Renal cortical epithelial cell (primary cell): ENCODE measurements at regions not wholly inside any gene's neighbourhood (a gene's known extent, or its start where the extent isn't known, plus 50 kb on each side); places are given as distances from the start of the nearest gene placed in this dataset.

Source experiments
- DNase-seq: peaks from one replicate; pipeline ENCODE4 v3.0.0-alpha.2; 2011; ENCODE audit warnings: low read depth

GRCh38 chr6:122524056-122524455 is 52.4 kb upstream of the SERINC1 start:
- DNase-seq = no peak

GRCh38 chr6:122530440-122531046 is 58.9 kb upstream of the SERINC1 start:
- DNase-seq = peak; percentile 73

GRCh38 chr6:122548281-122548680 is 61.9 kb upstream of the PKIB start:
- no peak for DNase-seq

- no peak for DNase-seq
These were observed 61.4 kb upstream of the PKIB start for GRCh38 chr6:122548820-122549219.

- DNase-seq = no peak
These were observed 56.5 kb upstream of the PKIB start for GRCh38 chr6:122553697-122554096.

GRCh38 chr6:122555561-122555960 is 54.6 kb upstream of the PKIB start:
- no peak for DNase-seq

GRCh38 chr6:122558080-122558479 is 52.1 kb upstream of the PKIB start:
- DNase-seq = no peak
